NCI-H524 treated with DMSO at 0.1 percent for 48 hours (cell line): ENCODE measurements at regions not wholly inside any gene's neighbourhood (a gene's known extent, or its start where the extent isn't known, plus 50 kb on each side); places are given as distances from the start of the nearest gene placed in this dataset.
A peak's percentile ranks its signal among the peaks of the same experiment; 100 is the strongest.

ENCODE experiments used
- DNase-seq: peaks from one replicate; lab custom pipeline; 2025; lab: John Stamatoyannopoulos, UW

GRCh38 chr5:143761663-143762062 is 50.3 kb upstream of the HMHB1 start:
- no peak for DNase-seq

DNA sequence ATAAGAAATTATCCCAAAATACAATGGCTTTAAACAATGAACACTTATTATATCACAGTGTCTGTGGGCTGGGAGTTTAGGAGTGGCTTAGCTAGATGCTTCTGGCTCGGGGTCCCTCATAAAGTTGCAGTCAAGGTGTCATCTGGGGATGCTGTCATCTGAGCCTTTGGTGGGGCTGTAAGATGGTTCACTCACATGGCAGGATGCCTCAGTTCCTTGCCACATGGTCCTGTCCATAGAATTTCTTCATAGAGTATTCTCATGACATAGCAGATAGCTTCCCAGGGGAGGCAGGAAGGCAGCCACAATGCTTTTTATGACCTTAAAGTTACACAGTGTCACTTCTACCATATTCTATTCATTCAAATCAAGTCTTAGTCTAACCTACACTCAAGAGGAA is 51.2 kb upstream of the HMHB1 start:
- DNase-seq = no peak

DNA sequence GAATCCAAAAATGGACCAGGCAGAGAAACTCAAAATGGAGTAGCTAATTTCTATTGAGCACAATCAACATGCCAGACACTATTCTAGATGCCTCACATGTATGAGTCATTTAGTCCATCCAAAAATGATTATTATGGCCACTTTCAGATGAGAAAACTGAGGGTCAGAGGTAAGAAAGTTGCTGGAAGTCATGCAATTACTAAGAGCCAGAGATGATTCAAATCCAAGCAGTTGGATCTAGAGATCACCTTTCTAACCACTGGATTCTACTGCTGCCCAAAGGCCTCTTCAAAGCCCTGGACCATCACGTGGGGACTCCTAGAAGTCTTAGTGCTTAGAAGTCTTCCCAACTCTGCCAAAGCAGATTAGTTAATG is 51.8 kb upstream of the HMHB1 start:
- DNase-seq = no peak

- no peak for DNase-seq
These were observed 52.4 kb upstream of the HMHB1 start for GRCh38 chr5:143759396-143760130.

GRCh38 chr5:143758750-143759149 is 53.2 kb upstream of the HMHB1 start:
- no peak for DNase-seq

- DNase-seq = no peak
These were observed 53.9 kb upstream of the HMHB1 start for GRCh38 chr5:143758015-143758414.

DNA sequence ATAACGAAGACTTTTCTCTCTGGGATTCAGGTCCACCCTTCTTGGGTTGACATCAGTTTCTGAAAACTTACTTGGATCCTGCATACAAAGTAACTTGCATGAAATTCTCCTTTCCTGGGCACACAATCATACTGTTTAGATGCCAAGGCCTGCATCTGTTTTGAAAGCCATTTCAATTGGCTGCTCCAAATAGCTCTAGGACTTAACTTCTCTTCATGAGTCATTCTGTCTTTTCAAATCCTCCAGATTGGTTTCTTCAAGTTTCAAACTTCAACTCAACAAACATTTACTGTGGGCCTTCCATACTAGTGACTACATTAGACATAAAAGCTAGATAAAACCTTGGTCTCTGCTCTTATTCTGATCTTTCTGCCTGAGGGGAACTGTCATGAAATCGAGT is 54.8 kb upstream of the HMHB1 start:
- DNase-seq = no peak

DNA sequence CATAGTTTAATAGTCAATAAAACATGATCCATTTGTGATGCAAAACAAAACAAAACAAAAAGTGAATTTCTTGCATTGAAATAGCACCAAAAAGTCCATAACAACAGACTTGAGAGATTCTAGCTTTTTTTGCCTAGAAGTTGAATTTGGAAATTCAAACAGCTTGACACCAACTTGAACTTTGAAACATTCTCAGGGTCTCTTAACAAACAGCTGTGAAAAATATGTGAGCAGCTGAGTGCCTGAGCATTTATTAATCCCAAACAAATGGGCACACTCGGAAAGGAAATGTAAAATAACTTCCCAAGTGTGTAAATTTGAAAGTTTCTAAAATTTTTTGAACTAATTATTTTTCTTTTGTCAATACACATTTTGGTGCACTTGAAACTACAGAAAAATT is 56.0 kb upstream of the HMHB1 start:
- DNase-seq = no peak

DNA sequence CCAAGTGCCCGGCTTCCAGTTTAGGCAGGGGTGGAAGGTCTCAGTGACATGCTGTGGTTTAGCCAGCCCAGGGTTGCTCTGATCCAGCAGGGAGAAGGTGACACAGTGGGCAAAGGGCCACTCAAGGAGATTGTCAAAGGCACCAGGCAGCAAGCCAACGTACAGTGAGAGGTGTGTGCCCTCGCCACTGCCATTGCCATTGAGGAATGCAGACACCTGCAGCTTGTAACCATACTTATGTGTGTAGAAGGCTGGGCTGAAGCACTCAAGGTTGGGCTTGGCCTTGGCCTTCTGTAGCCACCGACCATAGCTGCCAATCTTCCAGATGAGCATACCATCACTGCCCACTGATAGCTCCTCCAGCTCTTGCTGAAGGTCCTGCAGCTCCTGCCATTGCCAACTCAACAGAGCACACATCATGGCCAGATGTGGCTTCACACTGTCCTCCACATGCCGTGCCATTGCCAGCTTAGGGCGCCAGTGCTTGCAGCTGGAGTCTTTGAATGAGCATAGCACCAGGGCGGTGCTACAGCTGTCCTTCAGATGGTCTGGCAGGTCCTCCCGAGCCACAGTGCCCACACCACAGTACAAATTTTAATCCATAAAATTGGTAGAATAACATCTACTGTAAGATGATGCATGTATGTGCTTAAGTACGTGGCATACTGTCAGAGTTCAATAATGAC is 59.7 kb upstream of the HMHB1 start:
- DNase-seq = no peak

GRCh38 chr5:143751342-143751741 is 60.6 kb upstream of the HMHB1 start:
- no peak for DNase-seq

DNA sequence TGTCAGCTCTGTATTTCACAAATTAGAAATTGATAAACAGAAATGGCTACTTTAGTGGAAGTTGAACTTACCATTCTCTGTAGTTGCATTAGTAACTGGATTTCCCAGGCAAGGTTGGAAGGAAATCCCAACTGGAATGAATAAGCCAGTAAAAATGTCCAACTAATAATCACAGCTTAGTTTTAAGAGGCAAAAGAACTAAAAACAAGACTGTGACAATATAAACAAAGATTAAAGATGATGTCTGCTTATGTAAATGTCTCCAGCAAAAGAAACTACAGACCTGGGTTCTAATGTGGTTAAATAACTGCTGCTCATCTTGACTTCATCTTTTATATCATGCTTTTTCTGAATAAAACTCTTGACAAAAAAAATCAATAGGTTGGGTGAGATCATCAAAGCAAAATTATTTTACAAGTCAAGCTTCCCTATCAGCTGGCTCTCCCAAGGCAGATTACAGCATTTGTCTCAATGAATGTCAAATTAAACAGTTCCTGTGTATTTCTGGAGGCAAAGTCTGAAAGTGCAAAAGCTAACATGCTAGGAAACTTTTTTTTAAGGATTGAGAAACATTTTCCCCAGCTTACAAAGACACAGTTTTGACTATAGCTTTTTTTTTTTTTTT is 62.3 kb upstream of the HMHB1 start:
- DNase-seq = no peak

DNA sequence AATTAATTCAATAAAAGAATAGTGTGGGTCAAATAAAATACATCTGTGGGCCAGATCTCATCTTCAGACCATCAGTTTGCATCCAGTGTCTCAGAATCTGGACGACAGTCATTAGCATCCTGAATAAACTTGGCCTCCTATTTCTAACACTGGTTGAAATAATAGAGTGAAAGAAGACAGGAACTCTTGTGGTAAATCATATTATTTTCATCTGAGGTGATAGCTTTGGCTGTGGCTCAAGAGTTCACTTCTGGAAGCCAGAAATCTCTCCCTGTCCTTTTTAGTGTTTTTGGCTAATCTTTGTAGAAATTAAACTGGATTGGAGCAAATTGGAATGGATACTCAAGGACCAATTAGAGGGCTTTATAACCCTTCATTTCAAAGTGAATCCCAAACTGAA is 63.4 kb upstream of the HMHB1 start:
- DNase-seq = no peak

GRCh38 chr5:143742951-143743350 is 69.0 kb upstream of the HMHB1 start:
- no peak for DNase-seq

GRCh38 chr5:143741421-143741820 is 70.5 kb upstream of the HMHB1 start:
- no peak for DNase-seq

DNA sequence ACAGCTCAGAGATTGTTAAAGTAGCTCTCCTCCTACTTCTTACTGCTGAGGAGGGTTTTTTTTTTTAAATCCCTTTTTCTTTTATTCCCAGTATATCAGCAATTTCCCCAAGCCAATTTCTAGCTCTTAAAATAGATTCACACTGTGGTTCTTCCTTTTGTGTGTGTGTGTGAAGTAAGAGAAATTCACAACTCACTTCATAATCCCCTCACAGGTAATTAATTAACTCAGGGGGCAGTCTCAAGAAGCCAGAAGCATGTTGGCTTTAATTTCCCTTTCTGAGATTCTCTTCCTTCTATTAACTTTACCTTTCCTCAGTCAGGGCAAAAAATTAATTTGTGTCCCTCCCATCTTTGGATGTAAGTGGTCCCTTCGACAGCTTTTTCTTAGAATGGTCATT is 71.0 kb upstream of the HMHB1 start:
- no peak for DNase-seq

- no peak for DNase-seq
These were observed 72.2 kb upstream of the HMHB1 start for GRCh38 chr5:143739746-143740145.

GRCh38 chr5:143738417-143739401 is 73.3 kb upstream of the HMHB1 start:
- DNase-seq = peak; percentile 16

DNA sequence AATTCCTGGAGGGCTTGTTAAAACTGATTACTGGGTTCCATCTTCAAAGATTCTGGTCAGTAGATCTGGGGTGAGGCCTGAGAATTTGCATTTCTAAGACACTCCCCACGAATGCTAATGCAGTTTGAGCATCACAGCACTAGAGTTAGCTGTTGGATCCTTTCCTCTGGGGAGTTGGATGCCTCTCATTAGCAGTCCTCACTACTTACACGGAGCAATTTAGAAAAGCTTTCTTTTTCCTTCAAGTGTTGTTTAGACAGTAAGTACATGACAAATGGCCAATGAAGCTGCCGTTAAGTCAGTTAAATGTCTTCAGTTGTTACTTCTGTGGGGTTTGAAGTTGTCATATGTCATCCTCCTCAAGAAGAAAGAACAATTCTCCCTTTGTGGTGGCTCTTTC is 74.9 kb upstream of the HMHB1 start:
- DNase-seq = no peak

DNA sequence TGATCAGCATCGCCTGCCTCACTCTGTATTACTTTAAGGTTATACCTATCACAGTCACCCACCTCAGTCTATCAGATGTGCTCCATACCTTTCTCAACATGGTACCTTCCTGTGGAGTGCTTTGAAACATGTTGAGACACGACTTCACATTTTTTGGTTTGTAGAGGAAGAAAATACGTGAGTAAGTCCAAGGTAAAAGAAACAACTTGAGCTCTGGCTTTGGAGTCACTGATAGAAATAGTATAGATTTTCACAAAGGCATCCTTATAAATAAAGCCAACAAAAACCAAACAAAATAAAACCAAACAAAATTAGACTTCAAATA is 77.5 kb upstream of the HMHB1 start:
- no peak for DNase-seq

DNA sequence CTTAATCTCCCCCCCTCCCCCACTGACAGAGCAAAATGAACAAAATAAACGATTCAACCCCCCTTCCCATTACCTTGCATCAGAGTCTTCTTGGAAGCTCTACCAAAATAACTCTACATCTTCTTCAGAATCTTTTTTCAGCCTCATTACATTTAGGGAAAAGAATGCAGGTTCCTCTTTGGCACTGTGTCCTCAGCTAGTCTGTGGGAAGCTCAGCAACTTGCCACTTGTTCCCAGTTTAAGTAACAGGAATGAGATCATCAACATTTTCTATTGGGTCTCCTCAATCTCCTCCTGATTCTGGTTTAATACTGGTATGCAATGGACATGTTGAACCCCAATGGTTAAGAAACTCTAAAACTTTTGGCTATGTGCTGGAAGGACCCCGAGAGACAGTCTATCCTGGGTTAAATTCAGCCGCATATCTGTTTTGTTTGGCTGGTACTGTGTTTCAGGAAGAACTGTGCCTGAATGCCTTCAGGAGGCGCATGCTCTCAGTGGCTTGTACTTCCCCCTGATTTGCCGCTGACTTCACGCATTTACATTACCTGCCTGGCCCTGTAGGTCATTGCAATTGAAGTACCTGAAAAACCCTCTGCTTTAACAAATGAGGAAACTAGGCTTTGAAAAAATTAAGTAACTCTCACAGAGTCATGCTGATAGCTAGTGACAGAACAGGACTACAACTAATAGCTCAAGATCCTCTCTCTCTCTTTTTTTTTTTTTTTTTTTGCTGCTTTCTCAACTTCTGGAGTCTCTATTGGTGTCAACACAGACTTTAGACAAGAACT is 78.1 kb upstream of the HMHB1 start:
- no peak for DNase-seq

- no peak for DNase-seq
These were observed 79.6 kb upstream of the HMHB1 start for GRCh38 chr5:143732402-143732801.
